HTR-8/SVneo (cell line): ENCODE measurements at regions not wholly inside any gene's neighbourhood (a gene's known extent, or its start where the extent isn't known, plus 50 kb on each side); places are given as distances from the start of the nearest gene placed in this dataset.

ENCODE experiments used
- DNase-seq: peaks from one replicate; pipeline ENCODE4 v3.0.0; 2011; ENCODE audit warnings: low spot score, mixed read lengths; ENCODE audit not compliant: insufficient read length
- FAIRE-seq: peaks from 2 replicates; lab custom pipeline; 2011; peaks lifted over from hg19 to GRCh38; lab: Jason Lieb, UNC

GRCh38 chr11:106427736-106428135, 350.3 kb downstream of the AASDHPPT start:
- FAIRE-seq: no peak

GRCh38 chr11:106442032-106442431, 364.6 kb downstream of the AASDHPPT start:
- no peak for FAIRE-seq
- DNase-seq: no peak

More at GRCh38 chr11:106427736-106428135, 350.3 kb downstream of the AASDHPPT start:
- DNase-seq: no peak

- DNase-seq: no peak
- no peak for FAIRE-seq
Measured at GRCh38 chr11:106446302-106446701, 368.8 kb downstream of the AASDHPPT start.

- DNase-seq (no peak), FAIRE-seq (peak; percentile 26)
Measured at GRCh38 chr11:106446955-106447354, 369.5 kb downstream of the AASDHPPT start.

GRCh38 chr11:106447631-106448191, 370.2 kb downstream of the AASDHPPT start:
- DNase-seq (no peak), FAIRE-seq (no peak)

GRCh38 chr11:106449763-106450162, 372.3 kb downstream of the AASDHPPT start:
- DNase-seq (no peak), FAIRE-seq (no peak)

- no peak for DNase-seq
- FAIRE-seq: no peak
Measured at GRCh38 chr11:106451228-106451922, 373.9 kb downstream of the AASDHPPT start.

GRCh38 chr11:106456647-106457046, 379.2 kb downstream of the AASDHPPT start:
- no peak for FAIRE-seq
- DNase-seq: no peak

- FAIRE-seq: no peak
- DNase-seq: no peak
Measured at GRCh38 chr11:106457727-106458126, 380.3 kb downstream of the AASDHPPT start.

- no peak for DNase-seq
- FAIRE-seq: no peak
Measured at GRCh38 chr11:106459135-106459534, 381.7 kb downstream of the AASDHPPT start.

- no peak for FAIRE-seq
Measured at GRCh38 chr11:106461148-106461691, 383.8 kb downstream of the AASDHPPT start.

GRCh38 chr11:106461839-106462545, 384.5 kb downstream of the AASDHPPT start:
- DNase-seq (no peak), FAIRE-seq (no peak)

More at GRCh38 chr11:106461148-106461691, 383.8 kb downstream of the AASDHPPT start:
- no peak for DNase-seq

GRCh38 chr11:106463154-106463553, 385.7 kb downstream of the AASDHPPT start:
- FAIRE-seq: no peak
- DNase-seq: no peak

- FAIRE-seq: no peak
Measured at GRCh38 chr11:106463796-106464201, 386.3 kb downstream of the AASDHPPT start.

GRCh38 chr11:106464728-106465127, 387.3 kb downstream of the AASDHPPT start:
- no peak for FAIRE-seq
- DNase-seq: no peak

More at GRCh38 chr11:106463796-106464201, 386.3 kb downstream of the AASDHPPT start:
- DNase-seq: no peak

- FAIRE-seq: peak; percentile 48
- peak; percentile 13 for DNase-seq
Measured at GRCh38 chr11:106466521-106467080, 389.1 kb downstream of the AASDHPPT start.

GRCh38 chr11:106467501-106467900, 390.0 kb downstream of the AASDHPPT start:
- DNase-seq (no peak), FAIRE-seq (no peak)

GRCh38 chr11:106468086-106468485, 390.6 kb downstream of the AASDHPPT start:
- FAIRE-seq (no peak), DNase-seq (no peak)

- DNase-seq (no peak), FAIRE-seq (no peak)
Measured at GRCh38 chr11:106468531-106468930, 391.1 kb downstream of the AASDHPPT start.

GRCh38 chr11:106470230-106470629, 392.8 kb downstream of the AASDHPPT start:
- no peak for FAIRE-seq
- no peak for DNase-seq

- DNase-seq (no peak), FAIRE-seq (no peak)
Measured at GRCh38 chr11:106471276-106471675, 393.8 kb downstream of the AASDHPPT start.
